Activated CD4-positive, alpha-beta memory T cell treated with anti-CD3 and anti-CD28 coated beads, Interleukin-2, amount 10 ng/mL, durations not matched to agents 7 days and 5 days (primary cell): ENCODE measurements at regions not wholly inside any gene's neighbourhood (a gene's known extent, or its start where the extent isn't known, plus 50 kb on each side); places are given as distances from the start of the nearest gene placed in this dataset.

Experiments
- CTCF ChIA-PET: fragments of 350-600 bp; sonication (Branson Sonifier 250); formaldehyde crosslinking; loops from one replicate; lab custom pipeline; 2021; ENCODE audit warnings: antibody characterized with exemption, inconsistent platforms; lab: Charles Lee
- POLR2A ChIA-PET: fragments of 350-600 bp; sonication (Branson Sonifier 250); formaldehyde crosslinking; loops from one replicate; lab custom pipeline; 2021; ENCODE audit warnings: antibody characterized with exemption; lab: Charles Lee
- DNase-seq: peaks from one replicate; pipeline ENCODE4 v3.0.0-alpha.2; 2020
- H3K27ac Mint-ChIP-seq: one replicate; pipeline ENCODE4 v1.8.0; 2021; ENCODE audit warnings: mild to moderate bottlenecking, mixed read lengths
- H3K27me3 Mint-ChIP-seq: one replicate; pipeline ENCODE4 v1.8.0; 2021; ENCODE audit warnings: mixed read lengths
- H3K36me3 Mint-ChIP-seq: one replicate; pipeline ENCODE4 v1.8.0; 2021; ENCODE audit warnings: low read depth, mixed read lengths
- H3K4me1 Mint-ChIP-seq: one replicate; pipeline ENCODE4 v1.8.0; 2021; ENCODE audit warnings: mixed read lengths
- H3K4me3 Mint-ChIP-seq: one replicate; pipeline ENCODE4 v1.8.0; 2021; ENCODE audit warnings: mild to moderate bottlenecking, mixed read lengths
- H3K9me3 Mint-ChIP-seq: one replicate; pipeline ENCODE4 v1.8.0; 2021; ENCODE audit warnings: mixed read lengths

GRCh38 chr5:58077416-58077815, 382.5 kb downstream of the PLK2 start:
- Mint-ChIP-seq H3K27me3 (no peaks in the 10 kb centered on the region), H3K9me3 (no peaks in the 10 kb centered on the region), H3K4me3 (no peak overlapping the region), H3K4me1 (no peaks in the 10 kb centered on the region), H3K36me3 (no peaks in the 10 kb centered on the region), H3K27ac (no peak overlapping the region)
- DNase-seq: no peak
- POLR2A ChIA-PET: no interaction called here
- CTCF ChIA-PET: no interaction called here

GRCh38 chr5:58076483-58077257, 383.2 kb downstream of the PLK2 start:
- POLR2A ChIA-PET: no interaction called here

GRCh38 chr5:58075907-58076306, 384.0 kb downstream of the PLK2 start:
- Mint-ChIP-seq H3K4me1 (no peaks in the 10 kb centered on the region), H3K4me3 (no peak overlapping the region), H3K36me3 (no peaks in the 10 kb centered on the region), H3K9me3 (no peaks in the 10 kb centered on the region), H3K27ac (no peak overlapping the region), H3K27me3 (no peaks in the 10 kb centered on the region)
- CTCF ChIA-PET: no interaction called here
- POLR2A ChIA-PET: no interaction called here
- no peak for DNase-seq

More at GRCh38 chr5:58076483-58077257, 383.2 kb downstream of the PLK2 start:
- CTCF ChIA-PET: no interaction called here
- Mint-ChIP-seq H3K4me3 (no peak overlapping the region), H3K27ac (no peak overlapping the region), H3K36me3 (no peaks in the 10 kb centered on the region), H3K27me3 (no peaks in the 10 kb centered on the region), H3K9me3 (no peaks in the 10 kb centered on the region), H3K4me1 (no peaks in the 10 kb centered on the region)
- DNase-seq: no peak

GRCh38 chr5:58074717-58075116, 385.2 kb downstream of the PLK2 start:
- CTCF ChIA-PET: no interaction called here
- Mint-ChIP-seq H3K9me3 (no peaks in the 10 kb centered on the region), H3K4me1 (no peaks in the 10 kb centered on the region), H3K27me3 (no peaks in the 10 kb centered on the region), H3K27ac (no peak overlapping the region), H3K36me3 (no peaks in the 10 kb centered on the region), H3K4me3 (no peak overlapping the region)
- DNase-seq: no peak
- POLR2A ChIA-PET: no interaction called here

GRCh38 chr5:58074222-58074621, 385.7 kb downstream of the PLK2 start:
- Mint-ChIP-seq H3K36me3 (no peaks in the 10 kb centered on the region), H3K4me3 (no peak overlapping the region), H3K4me1 (no peaks in the 10 kb centered on the region), H3K27me3 (no peaks in the 10 kb centered on the region), H3K27ac (no peak overlapping the region), H3K9me3 (no peaks in the 10 kb centered on the region)
- no peak for DNase-seq
- POLR2A ChIA-PET: no interaction called here
- CTCF ChIA-PET: no interaction called here

GRCh38 chr5:58073243-58073642, 386.6 kb downstream of the PLK2 start:
- Mint-ChIP-seq H3K9me3 (no peaks in the 10 kb centered on the region), H3K27ac (no peak overlapping the region), H3K4me3 (no peak overlapping the region), H3K4me1 (no peaks in the 10 kb centered on the region), H3K36me3 (no peaks in the 10 kb centered on the region), H3K27me3 (no peaks in the 10 kb centered on the region)
- POLR2A ChIA-PET: no interaction called here
- no peak for DNase-seq
- CTCF ChIA-PET: no interaction called here

- Mint-ChIP-seq H3K4me3 (no peak overlapping the region), H3K4me1 (no peaks in the 10 kb centered on the region), H3K27me3 (no peaks in the 10 kb centered on the region), H3K27ac (no peak overlapping the region), H3K36me3 (no peaks in the 10 kb centered on the region), H3K9me3 (no peaks in the 10 kb centered on the region)
- ChIA-PET CTCF (interaction anchor here (1.0 kb wide), 1 partner anchor 389 kb away, joined by 3 read pairs; no protein-coding TSS in a partner anchor), POLR2A (no interaction called here)
- no peak for DNase-seq
Observed at GRCh38 chr5:58072300-58072965, 387.5 kb downstream of the PLK2 start.

GRCh38 chr5:58071566-58071965, 388.3 kb downstream of the PLK2 start:
- Mint-ChIP-seq H3K9me3 (no peaks in the 10 kb centered on the region), H3K4me1 (no peaks in the 10 kb centered on the region), H3K27me3 (no peaks in the 10 kb centered on the region), H3K27ac (no peak overlapping the region), H3K36me3 (no peaks in the 10 kb centered on the region), H3K4me3 (no peak overlapping the region)
- POLR2A ChIA-PET: no interaction called here
- no peak for DNase-seq
- CTCF ChIA-PET: interaction anchor here (1.0 kb wide), 1 partner anchor 390 kb away, joined by 3 read pairs; no protein-coding TSS in a partner anchor

- no peaks in the 10 kb centered on the region for H3K9me3 Mint-ChIP-seq
- no peak overlapping the region for H3K4me3 Mint-ChIP-seq
- ChIA-PET CTCF (no interaction called here), POLR2A (no interaction called here)
- no peak for DNase-seq
- no peaks in the 10 kb centered on the region for H3K27me3 Mint-ChIP-seq
- no peaks in the 10 kb centered on the region for H3K4me1 Mint-ChIP-seq
- no peak overlapping the region for H3K27ac Mint-ChIP-seq
- no peaks in the 10 kb centered on the region for H3K36me3 Mint-ChIP-seq
Observed at GRCh38 chr5:58069846-58070245, 390.0 kb downstream of the PLK2 start.

- Mint-ChIP-seq H3K27ac (no peak overlapping the region), H3K9me3 (no peaks in the 10 kb centered on the region), H3K27me3 (no peaks in the 10 kb centered on the region), H3K36me3 (no peaks in the 10 kb centered on the region), H3K4me1 (no peaks in the 10 kb centered on the region), H3K4me3 (no peak overlapping the region)
- ChIA-PET CTCF (no interaction called here), POLR2A (no interaction called here)
- no peak for DNase-seq
Observed at GRCh38 chr5:58069016-58069705, 390.7 kb downstream of the PLK2 start.

GRCh38 chr5:58066557-58066956, 393.3 kb downstream of the PLK2 start:
- H3K4me1 Mint-ChIP-seq: no peaks in the 10 kb centered on the region
- no peak overlapping the region for H3K27ac Mint-ChIP-seq
- ChIA-PET POLR2A (no interaction called here), CTCF (no interaction called here)
- no peak for DNase-seq
- no peaks in the 10 kb centered on the region for H3K27me3 Mint-ChIP-seq
- H3K4me3 Mint-ChIP-seq: no peak overlapping the region
- no peaks in the 10 kb centered on the region for H3K36me3 Mint-ChIP-seq
- no peaks in the 10 kb centered on the region for H3K9me3 Mint-ChIP-seq

- H3K4me1 Mint-ChIP-seq: no peaks in the 10 kb centered on the region
- H3K9me3 Mint-ChIP-seq: no peaks in the 10 kb centered on the region
- no peaks in the 10 kb centered on the region for H3K27me3 Mint-ChIP-seq
- ChIA-PET POLR2A (no interaction called here), CTCF (no interaction called here)
- no peak overlapping the region for H3K27ac Mint-ChIP-seq
- H3K4me3 Mint-ChIP-seq: no peak overlapping the region
- no peak for DNase-seq
- H3K36me3 Mint-ChIP-seq: no peaks in the 10 kb centered on the region
Observed at GRCh38 chr5:58066076-58066475, 393.8 kb downstream of the PLK2 start.

- CTCF ChIA-PET: no interaction called here
- Mint-ChIP-seq H3K9me3 (no peaks in the 10 kb centered on the region), H3K4me1 (no peaks in the 10 kb centered on the region), H3K36me3 (no peaks in the 10 kb centered on the region), H3K27me3 (no peaks in the 10 kb centered on the region), H3K4me3 (no peak overlapping the region), H3K27ac (no peak overlapping the region)
- POLR2A ChIA-PET: no interaction called here
- DNase-seq: no peak
Observed at GRCh38 chr5:58064801-58065200, 395.1 kb downstream of the PLK2 start.
